ENCODE measurements at regions not wholly inside any gene's neighbourhood (a gene's known extent, or its start where the extent isn't known, plus 50 kb on each side); places are given as distances from the start of the nearest gene placed in this dataset.

DNA sequence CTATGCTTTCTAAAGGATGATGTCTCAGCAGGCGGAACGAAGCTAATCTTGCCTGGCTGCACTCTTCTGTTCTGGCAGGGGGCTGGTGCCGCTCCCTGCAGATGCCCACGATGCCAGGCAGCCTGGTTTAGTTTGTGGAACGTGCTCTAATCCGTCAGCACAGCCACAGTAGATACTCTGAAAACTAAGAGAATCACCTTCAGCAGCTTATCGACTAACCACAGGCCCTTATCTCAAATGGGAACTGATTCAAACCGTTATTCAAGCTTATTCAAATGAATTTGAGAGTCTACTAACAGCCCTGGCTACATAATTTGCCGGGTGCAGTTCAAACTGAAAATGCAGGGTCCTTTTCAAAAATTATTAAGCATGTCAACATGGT is 246.6 kb upstream of the ANKRD55 start:
- H3K27ac ChIP-seq: no peak overlapping the region
- no peaks in the 10 kb centered on the region for H3K9me3 ChIP-seq
- TF ChIP-seq, protein P1, sequence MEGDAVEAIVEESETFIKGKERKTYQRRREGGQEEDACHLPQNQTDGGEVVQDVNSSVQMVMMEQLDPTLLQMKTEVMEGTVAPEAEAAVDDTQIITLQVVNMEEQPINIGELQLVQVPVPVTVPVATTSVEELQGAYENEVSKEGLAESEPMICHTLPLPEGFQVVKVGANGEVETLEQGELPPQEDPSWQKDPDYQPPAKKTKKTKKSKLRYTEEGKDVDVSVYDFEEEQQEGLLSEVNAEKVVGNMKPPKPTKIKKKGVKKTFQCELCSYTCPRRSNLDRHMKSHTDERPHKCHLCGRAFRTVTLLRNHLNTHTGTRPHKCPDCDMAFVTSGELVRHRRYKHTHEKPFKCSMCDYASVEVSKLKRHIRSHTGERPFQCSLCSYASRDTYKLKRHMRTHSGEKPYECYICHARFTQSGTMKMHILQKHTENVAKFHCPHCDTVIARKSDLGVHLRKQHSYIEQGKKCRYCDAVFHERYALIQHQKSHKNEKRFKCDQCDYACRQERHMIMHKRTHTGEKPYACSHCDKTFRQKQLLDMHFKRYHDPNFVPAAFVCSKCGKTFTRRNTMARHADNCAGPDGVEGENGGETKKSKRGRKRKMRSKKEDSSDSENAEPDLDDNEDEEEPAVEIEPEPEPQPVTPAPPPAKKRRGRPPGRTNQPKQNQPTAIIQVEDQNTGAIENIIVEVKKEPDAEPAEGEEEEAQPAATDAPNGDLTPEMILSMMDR (IDR thresholded peaks at IDR 0.05): no peak
- no peaks in the 10 kb centered on the region for H3K36me3 ChIP-seq
- H3K4me1 ChIP-seq (ENCODE audit: control insufficient read depth in 1 of 2, insufficient read depth in 1 of 2, low read depth in 1 of 2, low read length in 1 of 2): peaks cover 30% of the 10 kb centered on the region in 2 experiments
- no peak overlapping the region for H3K4me3 ChIP-seq (ENCODE audit: low read depth in 1 of 2, low read length in 1 of 2)
- H3K27me3 ChIP-seq: peaks cover 47% of the 10 kb centered on the region

DNA sequence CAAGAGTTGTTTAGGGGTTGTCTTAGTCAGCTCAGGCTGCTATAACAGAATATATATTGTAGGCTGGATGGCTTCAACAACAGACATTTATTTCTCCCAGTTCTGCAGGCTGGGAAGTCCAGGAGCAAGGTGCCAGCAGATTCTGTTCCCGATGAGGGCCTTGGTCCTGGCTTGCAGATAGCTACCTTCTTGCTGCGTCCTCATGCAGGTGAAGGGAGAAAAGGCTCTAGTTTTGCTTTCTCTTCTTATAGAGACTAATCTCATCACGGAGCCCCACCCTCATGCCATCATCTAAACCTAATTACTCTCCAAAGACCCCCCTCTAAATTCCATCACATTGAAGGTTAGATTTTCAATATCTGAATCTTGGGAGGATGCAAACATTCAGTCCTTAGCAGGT is 246.0 kb upstream of the ANKRD55 start:
- TF ChIP-seq, protein P1 (IDR thresholded peaks at IDR 0.05): no peak
- H3K9me3 ChIP-seq: no peaks in the 10 kb centered on the region
- peaks cover 47% of the 10 kb centered on the region for H3K27me3 ChIP-seq
- H3K36me3 ChIP-seq: no peaks in the 10 kb centered on the region
- peaks cover 30% of the 10 kb centered on the region in 2 experiments for H3K4me1 ChIP-seq (ENCODE audit: control insufficient read depth in 1 of 2, insufficient read depth in 1 of 2, low read depth in 1 of 2, low read length in 1 of 2)
- no peak overlapping the region for H3K4me3 ChIP-seq (ENCODE audit: low read depth in 1 of 2, low read length in 1 of 2)
- no peak overlapping the region for H3K27ac ChIP-seq

DNA sequence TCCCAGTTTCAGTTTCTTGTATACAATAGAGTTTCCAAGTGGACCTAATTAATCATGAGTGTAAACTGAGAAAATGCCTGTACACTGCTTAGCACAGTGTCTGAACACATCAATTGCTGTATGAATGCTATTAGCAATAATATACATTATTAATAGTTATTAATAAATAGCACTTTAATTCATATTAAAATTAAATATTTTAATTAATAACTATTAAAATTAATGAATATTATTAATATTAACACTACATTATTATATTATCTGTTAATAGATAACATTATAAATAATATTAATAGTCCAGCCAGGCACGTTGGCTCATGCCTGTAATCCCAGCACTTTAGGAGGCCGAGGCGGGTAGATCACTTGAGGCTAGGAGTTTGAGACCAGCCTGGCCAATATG is 244.9 kb upstream of the ANKRD55 start:
- H3K4me1 ChIP-seq (ENCODE audit: control insufficient read depth in 1 of 2, insufficient read depth in 1 of 2, low read depth in 1 of 2, low read length in 1 of 2): peaks cover 26 to 27% of the 10 kb centered on the region in 2 experiments

DNA sequence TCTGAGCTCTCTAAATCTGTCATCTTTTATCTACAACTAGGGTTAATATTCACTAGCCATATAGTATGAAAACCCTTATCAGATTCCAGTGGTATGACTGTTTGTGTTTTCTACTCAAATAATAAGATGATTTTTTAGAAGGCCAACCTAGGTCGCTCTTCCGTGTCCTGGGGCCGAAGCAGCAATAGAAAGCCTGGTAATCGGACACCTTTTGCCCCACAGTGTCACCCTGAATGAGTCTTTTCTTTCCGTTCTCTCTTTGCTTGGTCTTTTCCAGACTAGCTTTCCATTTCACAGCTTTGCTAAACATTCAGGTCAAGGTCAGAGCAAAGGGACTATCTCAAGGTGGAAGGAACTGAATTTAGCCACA is 243.3 kb upstream of the ANKRD55 start:
- peaks cover 10 to 11% of the 10 kb centered on the region in 2 experiments for H3K4me1 ChIP-seq (ENCODE audit: control insufficient read depth in 1 of 2, insufficient read depth in 1 of 2, low read depth in 1 of 2, low read length in 1 of 2)
- TF ChIP-seq, protein P1 (IDR thresholded peaks at IDR 0.05): no peak
- no peak overlapping the region for H3K4me3 ChIP-seq (ENCODE audit: low read depth in 1 of 2, low read length in 1 of 2)
- H3K36me3 ChIP-seq: no peaks in the 10 kb centered on the region
- no peak overlapping the region for H3K27ac ChIP-seq
- H3K27me3 ChIP-seq: peaks cover 40% of the 10 kb centered on the region
- no peaks in the 10 kb centered on the region for H3K9me3 ChIP-seq

More for the DNA sequence above, 244.9 kb upstream of the ANKRD55 start:
- H3K9me3 ChIP-seq: no peaks in the 10 kb centered on the region
- TF ChIP-seq, protein P1 (IDR thresholded peaks at IDR 0.05): no peak
- H3K27me3 ChIP-seq: peaks cover 47% of the 10 kb centered on the region
- H3K36me3 ChIP-seq: no peaks in the 10 kb centered on the region
- no peak overlapping the region for H3K4me3 ChIP-seq (ENCODE audit: low read depth in 1 of 2, low read length in 1 of 2)
- H3K27ac ChIP-seq: no peak overlapping the region

DNA sequence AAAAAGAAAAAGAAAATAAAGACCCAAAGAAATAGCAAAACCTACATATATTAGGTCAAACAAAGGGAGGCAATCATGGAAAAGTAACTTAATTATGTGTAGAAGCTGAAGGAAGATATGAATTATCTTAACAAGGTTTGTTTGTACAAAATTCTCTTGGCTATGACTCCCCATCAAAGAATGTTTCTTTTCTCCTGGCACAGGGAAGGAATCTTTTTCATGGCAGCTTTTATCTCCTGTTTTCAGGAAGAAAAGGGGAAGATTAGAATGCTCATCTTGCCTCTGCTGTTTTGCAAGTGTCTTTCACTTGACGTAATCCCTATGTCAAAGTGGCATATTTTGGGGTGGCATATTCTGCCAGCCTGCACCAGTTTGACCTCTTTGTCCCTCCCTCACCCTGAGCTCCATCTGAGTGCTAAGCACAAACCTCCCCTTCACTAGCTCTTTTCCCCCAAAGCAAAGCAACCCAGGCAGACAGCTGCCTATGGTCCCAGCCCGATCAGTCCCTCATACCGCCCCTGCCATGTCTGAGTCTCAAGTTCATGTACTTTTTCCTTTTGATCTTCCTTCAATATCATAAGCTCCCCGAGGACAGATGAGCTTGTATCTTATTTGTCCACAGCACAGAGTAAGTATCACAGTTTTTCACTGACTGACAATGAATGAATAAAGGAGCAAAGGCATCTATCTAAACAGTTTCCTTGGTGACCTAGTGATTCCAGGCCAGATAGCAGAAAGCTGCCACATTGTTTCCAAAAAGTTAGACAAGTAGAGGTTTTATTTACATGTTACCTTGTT is 242.8 kb upstream of the ANKRD55 start:
- Histone ChIP-seq H3K27ac (no peak overlapping the region), H3K4me1 (ENCODE audit: control insufficient read depth in 1 of 2, insufficient read depth in 1 of 2, low read depth in 1 of 2, low read length in 1 of 2) (peaks cover 6 to 7% of the 10 kb centered on the region in 2 experiments), H3K36me3 (no peaks in the 10 kb centered on the region), H3K9me3 (no peaks in the 10 kb centered on the region), H3K4me3 (ENCODE audit: low read depth in 1 of 2, low read length in 1 of 2) (no peak overlapping the region), H3K27me3 (peaks cover 36% of the 10 kb centered on the region)
- TF ChIP-seq, protein P1 (IDR thresholded peaks at IDR 0.05): no peak

Measured in neutrophil (primary cell).